ENCODE measurements at regions not wholly inside any gene's neighbourhood (a gene's known extent, or its start where the extent isn't known, plus 50 kb on each side); places are given as distances from the start of the nearest gene placed in this dataset.

- no peaks in the 10 kb centered on the region for H3K4me1 ChIP-seq (ENCODE audit: control insufficient read depth, insufficient read depth, low read length)
- in situ Hi-C loops (cut with HindIII; ENCODE audit: low pct_unique_long_range_greater_than_20kb, low sequenced_read_pairs) (no loop called here), intact Hi-C loops (cut with micrococcal nuclease; ENCODE audit: unreplicated experiment) (no loop called here)
- H3K9me3 ChIP-seq (ENCODE audit: control insufficient read depth, insufficient read depth, low read depth, low read length) = no peaks in the 10 kb centered on the region
- no peaks in the 10 kb centered on the region for H3K36me3 ChIP-seq (ENCODE audit: control insufficient read depth, insufficient read depth, low read length)
- no TSS peak for BruUV-seq (replicated peaks)
- H3K27ac ChIP-seq (ENCODE audit: low read length) = no peak overlapping the region
- H3K4me3 ChIP-seq (ENCODE audit: low read depth in 2 of 2, low read length in 2 of 2) = no peak overlapping the region
- CTCF ChIA-PET = no interaction called here
- DNase-seq (ENCODE audit: low read depth, low spot score) (no peak), ATAC-seq (no peak)
- no peak for TF ChIP-seq POLR2AphosphoS5 (IDR thresholded peaks at IDR 0.05; ENCODE audit: low read depth, low read length)
- no peak for TF ChIP-seq REST (IDR thresholded peaks at IDR 0.05; ENCODE audit: insufficient read depth in 1 of 2, low read depth in 2 of 2, low read length in 1 of 2)
- TF ChIP-seq CTCF (IDR thresholded peaks at IDR 0.05) = no peak
- TF ChIP-seq SIN3A (IDR thresholded peaks at IDR 0.05; ENCODE audit: borderline replicate concordance, insufficient read depth, low read depth, low read length) = no peak
- TF ChIP-seq TCF7L2 (IDR thresholded peaks at IDR 0.05; ENCODE audit: low read depth, low read length) = no peak
- POLR2A ChIA-PET = no interaction called here
- no peaks in the 10 kb centered on the region for H3K27me3 ChIP-seq (ENCODE audit: control insufficient read depth, insufficient read depth, low read length)
These were observed 806.8 kb upstream of the SLITRK5 start for GRCh38 chr13:86864376-86864775.

GRCh38 chr13:86870444-86870843 is 800.7 kb upstream of the SLITRK5 start:
- BruUV-seq (replicated peaks) = no TSS peak
- in situ Hi-C loops (cut with HindIII; ENCODE audit: low pct_unique_long_range_greater_than_20kb, low sequenced_read_pairs) = no loop called here
- Histone ChIP-seq H3K9me3 (ENCODE audit: control insufficient read depth, insufficient read depth, low read depth, low read length) (no peaks in the 10 kb centered on the region), H3K4me3 (ENCODE audit: low read depth in 2 of 2, low read length in 2 of 2) (no peak overlapping the region), H3K27me3 (ENCODE audit: control insufficient read depth, insufficient read depth, low read length) (no peaks in the 10 kb centered on the region), H3K27ac (ENCODE audit: low read length) (peak overlapping the region; percentile 73; the same call in 1 of the 2 replicates), H3K36me3 (ENCODE audit: control insufficient read depth, insufficient read depth, low read length) (no peaks in the 10 kb centered on the region), H3K4me1 (ENCODE audit: control insufficient read depth, insufficient read depth, low read length) (peaks cover 4% of the 10 kb centered on the region; the same call in 1 of the 2 replicates)
- ChIA-PET CTCF (interaction anchor here (1.3 kb wide), 1 partner anchor 404 kb away, joined by 7 read pairs; no protein-coding TSS in a partner anchor), POLR2A (no interaction called here)
- TF ChIP-seq TCF7L2 (IDR thresholded peaks at IDR 0.05; ENCODE audit: low read depth, low read length) (no peak), CTCF (IDR thresholded peaks at IDR 0.05) (peak; percentile 47; the same call in 1 of the 2 replicates)
- intact Hi-C loops (cut with micrococcal nuclease; ENCODE audit: unreplicated experiment) = loop anchor here (1.0 kb wide), 1 partner anchor 404 kb away; no protein-coding TSS in a partner anchor
- no peak for ATAC-seq
- no peak for DNase-seq (ENCODE audit: low read depth, low spot score)
